Stimulated activated naive CD8-positive, alpha-beta T cell treated with anti-CD3 and anti-CD28 coated beads, Interleukin-15, Interleukin-2, amounts not matched to agents 100 ng/mL and 50 ng/mL, for 24 hours (primary cell): ENCODE measurements at regions not wholly inside any gene's neighbourhood (a gene's known extent, or its start where the extent isn't known, plus 50 kb on each side); places are given as distances from the start of the nearest gene placed in this dataset.

Experiments used
- H3K27ac Mint-ChIP-seq: one replicate; pipeline ENCODE4 v1.8.0; 2021; ENCODE audit warnings: mild to moderate bottlenecking, mixed read lengths
- H3K27me3 Mint-ChIP-seq: one replicate; pipeline ENCODE4 v1.8.0; 2021; ENCODE audit warnings: mixed read lengths
- H3K36me3 Mint-ChIP-seq: one replicate; pipeline ENCODE4 v1.8.0; 2021; ENCODE audit warnings: low read depth, mixed read lengths
- H3K4me1 Mint-ChIP-seq: one replicate; pipeline ENCODE4 v1.8.0; 2021; ENCODE audit warnings: low read depth, mixed read lengths
- H3K4me3 Mint-ChIP-seq: one replicate; pipeline ENCODE4 v1.8.0; 2021; ENCODE audit warnings: mild to moderate bottlenecking, mixed read lengths
- H3K9me3 Mint-ChIP-seq: one replicate; pipeline ENCODE4 v1.8.0; 2021; ENCODE audit warnings: mixed read lengths

- no peaks in the 10 kb centered on the region for H3K9me3 Mint-ChIP-seq
Measured at GRCh38 chr14:58697930-58698642, 60.3 kb downstream of the DACT1 start.

GRCh38 chr14:58699681-58700205 lies 62.0 kb downstream of the DACT1 start:
- H3K36me3 Mint-ChIP-seq, result no peaks in the 10 kb centered on the region
- H3K9me3 Mint-ChIP-seq, result no peaks in the 10 kb centered on the region
- H3K27ac Mint-ChIP-seq, result no peak overlapping the region
- no peak overlapping the region for H3K4me3 Mint-ChIP-seq
- no peaks in the 10 kb centered on the region for H3K4me1 Mint-ChIP-seq
- peaks cover under 1% of the 10 kb centered on the region for H3K27me3 Mint-ChIP-seq

More at GRCh38 chr14:58697930-58698642, 60.3 kb downstream of the DACT1 start:
- Mint-ChIP-seq H3K36me3 (no peaks in the 10 kb centered on the region), H3K4me1 (no peaks in the 10 kb centered on the region), H3K27ac (no peak overlapping the region), H3K4me3 (no peak overlapping the region), H3K27me3 (no peaks in the 10 kb centered on the region)

GRCh38 chr14:58701156-58701555 lies 63.4 kb downstream of the DACT1 start:
- H3K27ac Mint-ChIP-seq, result no peak overlapping the region
- no peaks in the 10 kb centered on the region for H3K4me1 Mint-ChIP-seq
- no peaks in the 10 kb centered on the region for H3K9me3 Mint-ChIP-seq
- H3K36me3 Mint-ChIP-seq, result no peaks in the 10 kb centered on the region
- H3K27me3 Mint-ChIP-seq, result peaks cover 4% of the 10 kb centered on the region
- no peak overlapping the region for H3K4me3 Mint-ChIP-seq

GRCh38 chr14:58701604-58702003 lies 63.8 kb downstream of the DACT1 start:
- no peak overlapping the region for H3K4me3 Mint-ChIP-seq

GRCh38 chr14:58702441-58703160 lies 64.8 kb downstream of the DACT1 start:
- no peaks in the 10 kb centered on the region for H3K9me3 Mint-ChIP-seq
- H3K27ac Mint-ChIP-seq, result no peak overlapping the region
- no peak overlapping the region for H3K4me3 Mint-ChIP-seq
- H3K4me1 Mint-ChIP-seq, result no peaks in the 10 kb centered on the region
- H3K36me3 Mint-ChIP-seq, result no peaks in the 10 kb centered on the region
- peaks cover 7% of the 10 kb centered on the region for H3K27me3 Mint-ChIP-seq

More at GRCh38 chr14:58701604-58702003, 63.8 kb downstream of the DACT1 start:
- Mint-ChIP-seq H3K27ac (no peak overlapping the region), H3K4me1 (no peaks in the 10 kb centered on the region), H3K36me3 (no peaks in the 10 kb centered on the region), H3K9me3 (no peaks in the 10 kb centered on the region), H3K27me3 (peaks cover 6% of the 10 kb centered on the region)

GRCh38 chr14:58703161-58703506 lies 65.4 kb downstream of the DACT1 start:
- no peak overlapping the region for H3K27ac Mint-ChIP-seq
- no peak overlapping the region for H3K4me3 Mint-ChIP-seq
- no peaks in the 10 kb centered on the region for H3K36me3 Mint-ChIP-seq
- peaks cover 7% of the 10 kb centered on the region for H3K27me3 Mint-ChIP-seq
- H3K9me3 Mint-ChIP-seq, result no peaks in the 10 kb centered on the region
- H3K4me1 Mint-ChIP-seq, result no peaks in the 10 kb centered on the region

- Mint-ChIP-seq H3K4me3 (no peak overlapping the region), H3K36me3 (no peaks in the 10 kb centered on the region), H3K9me3 (no peaks in the 10 kb centered on the region), H3K4me1 (no peaks in the 10 kb centered on the region), H3K27ac (no peak overlapping the region), H3K27me3 (peaks cover 7% of the 10 kb centered on the region)
Measured at GRCh38 chr14:58705066-58705465, 67.3 kb downstream of the DACT1 start.

- H3K27me3 Mint-ChIP-seq, result peaks cover 7% of the 10 kb centered on the region
- H3K36me3 Mint-ChIP-seq, result no peaks in the 10 kb centered on the region
- no peaks in the 10 kb centered on the region for H3K4me1 Mint-ChIP-seq
- H3K9me3 Mint-ChIP-seq, result no peaks in the 10 kb centered on the region
- no peak overlapping the region for H3K4me3 Mint-ChIP-seq
- H3K27ac Mint-ChIP-seq, result no peak overlapping the region
Measured at GRCh38 chr14:58707949-58708348, 70.2 kb downstream of the DACT1 start.

- Mint-ChIP-seq H3K4me1 (no peaks in the 10 kb centered on the region), H3K27ac (no peak overlapping the region), H3K27me3 (peaks cover 5% of the 10 kb centered on the region), H3K4me3 (no peak overlapping the region), H3K9me3 (no peaks in the 10 kb centered on the region), H3K36me3 (no peaks in the 10 kb centered on the region)
Measured at GRCh38 chr14:58709949-58710348, 72.2 kb downstream of the DACT1 start.

GRCh38 chr14:58711382-58711781 lies 73.6 kb downstream of the DACT1 start:
- Mint-ChIP-seq H3K36me3 (no peaks in the 10 kb centered on the region), H3K4me1 (peaks cover 1% of the 10 kb centered on the region), H3K4me3 (no peak overlapping the region), H3K27ac (no peak overlapping the region), H3K27me3 (peaks cover 3% of the 10 kb centered on the region), H3K9me3 (no peaks in the 10 kb centered on the region)

- H3K27ac Mint-ChIP-seq, result no peak overlapping the region
Measured at GRCh38 chr14:58712357-58712756, 74.6 kb downstream of the DACT1 start.

GRCh38 chr14:58713677-58714076 lies 75.9 kb downstream of the DACT1 start:
- Mint-ChIP-seq H3K36me3 (no peaks in the 10 kb centered on the region), H3K4me1 (peaks cover 3% of the 10 kb centered on the region), H3K27ac (no peak overlapping the region), H3K27me3 (no peaks in the 10 kb centered on the region), H3K9me3 (no peaks in the 10 kb centered on the region), H3K4me3 (no peak overlapping the region)

More at GRCh38 chr14:58712357-58712756, 74.6 kb downstream of the DACT1 start:
- Mint-ChIP-seq H3K36me3 (no peaks in the 10 kb centered on the region), H3K27me3 (no peaks in the 10 kb centered on the region), H3K9me3 (no peaks in the 10 kb centered on the region), H3K4me3 (no peak overlapping the region), H3K4me1 (peaks cover 3% of the 10 kb centered on the region)

- Mint-ChIP-seq H3K9me3 (peaks cover 3% of the 10 kb centered on the region), H3K27me3 (no peaks in the 10 kb centered on the region), H3K4me3 (no peak overlapping the region), H3K27ac (peak overlapping the region; percentile 12), H3K4me1 (peaks cover 3% of the 10 kb centered on the region), H3K36me3 (no peaks in the 10 kb centered on the region)
Measured at GRCh38 chr14:58716706-58717105, 78.9 kb downstream of the DACT1 start.

GRCh38 chr14:58717211-58717610 lies 79.4 kb downstream of the DACT1 start:
- peaks cover 3% of the 10 kb centered on the region for H3K4me1 Mint-ChIP-seq
- H3K9me3 Mint-ChIP-seq, result peaks cover 3% of the 10 kb centered on the region
- H3K27ac Mint-ChIP-seq, result no peak overlapping the region
- no peaks in the 10 kb centered on the region for H3K27me3 Mint-ChIP-seq
- H3K36me3 Mint-ChIP-seq, result no peaks in the 10 kb centered on the region
- H3K4me3 Mint-ChIP-seq, result no peak overlapping the region

- peaks cover 3% of the 10 kb centered on the region for H3K9me3 Mint-ChIP-seq
- H3K27me3 Mint-ChIP-seq, result no peaks in the 10 kb centered on the region
- H3K4me3 Mint-ChIP-seq, result no peak overlapping the region
- peaks cover 3% of the 10 kb centered on the region for H3K4me1 Mint-ChIP-seq
- H3K36me3 Mint-ChIP-seq, result no peaks in the 10 kb centered on the region
- H3K27ac Mint-ChIP-seq, result no peak overlapping the region
Measured at GRCh38 chr14:58717813-58718212, 80.1 kb downstream of the DACT1 start.
